SK-N-SH treated with all-trans-retinoic acid at 6 μM for 48 hours (cell line): ENCODE measurements at regions not wholly inside any gene's neighbourhood (a gene's known extent, or its start where the extent isn't known, plus 50 kb on each side); places are given as distances from the start of the nearest gene placed in this dataset.

ENCODE experiments used
- ATAC-seq: fragments of 200-7000 bp; cut with Tn5 transposase; 3 replicates; pipeline ENCODE4 v1.9.1; 2020; ENCODE audit warnings: mild to moderate bottlenecking, moderate library complexity
- ARNTL ChIP-seq: fragments of 450-650 bp; formaldehyde crosslinking; IDR thresholded peaks from 2 replicates; pipeline ENCODE4 v1.5.0; 2020; ENCODE audit warnings: low read depth, mild to moderate bottlenecking, moderate library complexity, borderline replicate concordance
- BACH2 ChIP-seq: fragments of 250-450 bp; sonication (Bioruptor Pico); IDR thresholded peaks from 2 replicates; pipeline ENCODE4 v1.9.0; 2021; ENCODE audit warnings: mild to moderate bottlenecking, borderline replicate concordance
- CSDC2 ChIP-seq: fragments of 250-450 bp; sonication (Bioruptor Pico); IDR thresholded peaks from 2 replicates; pipeline ENCODE4 v1.5.0; 2020; ENCODE audit warnings: mild to moderate bottlenecking, moderate library complexity
- ESRRG ChIP-seq: fragments of 250-450 bp; sonication (Bioruptor Pico); IDR thresholded peaks from 2 replicates; pipeline ENCODE4 v1.6.1; 2021; ENCODE audit warnings: mild to moderate bottlenecking
- GLIS3 ChIP-seq: fragments of 250-450 bp; sonication (Bioruptor Pico); IDR thresholded peaks from 2 replicates; pipeline ENCODE4 v1.5.0; 2020; ENCODE audit warnings: mild to moderate bottlenecking, moderate library complexity
- ISL1 ChIP-seq: fragments of 250-450 bp; sonication (Bioruptor Pico); IDR thresholded peaks from 2 replicates; pipeline ENCODE4 v2.1.2; 2022; ENCODE audit warnings: mild to moderate bottlenecking, moderate library complexity
- OSR1 ChIP-seq: fragments of 250-450 bp; sonication (Bioruptor Pico); IDR thresholded peaks from 2 replicates; pipeline ENCODE4 v1.8.0; 2022; ENCODE audit warnings: moderate library complexity, mild to moderate bottlenecking, inconsistent platforms
- PPARA ChIP-seq: fragments of 250-450 bp; sonication (Bioruptor Pico); IDR thresholded peaks from 2 replicates; pipeline ENCODE4 v1.5.0; 2020; ENCODE audit warnings: mild to moderate bottlenecking, borderline replicate concordance
- RARB ChIP-seq: fragments of 250-450 bp; sonication (Bioruptor Pico); IDR thresholded peaks from 2 replicates; pipeline ENCODE4 v1.8.0; 2021; ENCODE audit warnings: mild to moderate bottlenecking, moderate library complexity
- SNAI2 ChIP-seq: fragments of 250-450 bp; sonication (Bioruptor Pico); IDR thresholded peaks from 2 replicates; pipeline ENCODE4 v1.5.0; 2020; ENCODE audit warnings: mild to moderate bottlenecking, moderate library complexity
- TCF4 ChIP-seq: fragments of 250-450 bp; sonication (Bioruptor Pico); IDR thresholded peaks from 2 replicates; pipeline ENCODE4 v1.8.0; 2021; ENCODE audit warnings: mild to moderate bottlenecking, moderate library complexity, borderline replicate concordance
- TOX ChIP-seq: fragments of 250-450 bp; sonication (Bioruptor Pico); IDR thresholded peaks from 2 replicates; pipeline ENCODE4 v1.8.0; 2021; ENCODE audit warnings: mild to moderate bottlenecking, moderate library complexity, borderline replicate concordance
- ZC3H10 ChIP-seq: fragments of 250-450 bp; sonication (Bioruptor Pico); IDR thresholded peaks from 2 replicates; pipeline ENCODE4 v1.5.1; 2021; ENCODE audit warnings: mild to moderate bottlenecking, moderate library complexity
- ZFP3 ChIP-seq: fragments of 250-450 bp; sonication (Bioruptor Pico); IDR thresholded peaks from 2 replicates; pipeline ENCODE4 v1.5.0; 2020; ENCODE audit warnings: mild to moderate bottlenecking, moderate library complexity
- ZFP30 ChIP-seq: fragments of 450-650 bp; formaldehyde crosslinking; IDR thresholded peaks from 2 replicates; pipeline ENCODE4 v1.5.0; 2022; ENCODE audit warnings: mild to moderate bottlenecking, moderate library complexity
- ZNF565 ChIP-seq: fragments of 450-650 bp; formaldehyde crosslinking; conservative IDR thresholded peaks from 2 replicates; pipeline ENCODE4 v1.5.0; 2020; ENCODE audit warnings: low read depth, mild to moderate bottlenecking, moderate library complexity
- ZNF70 ChIP-seq: fragments of 450-650 bp; formaldehyde crosslinking; IDR thresholded peaks from 2 replicates; pipeline ENCODE4 v1.5.0; 2020; ENCODE audit warnings: mild to moderate bottlenecking, moderate library complexity
- ZNF8 ChIP-seq: fragments of 450-650 bp; formaldehyde crosslinking; IDR thresholded peaks from 2 replicates; pipeline ENCODE4 v1.5.0; 2020; ENCODE audit warnings: mild to moderate bottlenecking, moderate library complexity
- TF ChIP-seq, protein P1 (sequence below): fragments of 250-450 bp; sonication (Bioruptor Pico); IDR thresholded peaks from 2 replicates; pipeline ENCODE4 v1.5.0; 2020; ENCODE audit warnings: mild to moderate bottlenecking, moderate library complexity
- TF ChIP-seq, protein P2 (sequence below): fragments of 250-450 bp; sonication (Bioruptor Pico); IDR thresholded peaks from 2 replicates; pipeline ENCODE4 v1.8.0; 2020; ENCODE audit warnings: mild to moderate bottlenecking, moderate library complexity, borderline replicate concordance
- TF ChIP-seq, protein P3 (sequence below): fragments of 250-450 bp; sonication (Bioruptor Pico); IDR thresholded peaks from 2 replicates; pipeline ENCODE4 v1.5.1; 2020; ENCODE audit warnings: low read depth, mild to moderate bottlenecking, moderate library complexity
- TF ChIP-seq, protein P4 (sequence below): fragments of 250-450 bp; sonication (Bioruptor Pico); IDR thresholded peaks from 2 replicates; pipeline ENCODE4 v1.5.1; 2021; ENCODE audit warnings: mild to moderate bottlenecking, moderate library complexity

DNA sequence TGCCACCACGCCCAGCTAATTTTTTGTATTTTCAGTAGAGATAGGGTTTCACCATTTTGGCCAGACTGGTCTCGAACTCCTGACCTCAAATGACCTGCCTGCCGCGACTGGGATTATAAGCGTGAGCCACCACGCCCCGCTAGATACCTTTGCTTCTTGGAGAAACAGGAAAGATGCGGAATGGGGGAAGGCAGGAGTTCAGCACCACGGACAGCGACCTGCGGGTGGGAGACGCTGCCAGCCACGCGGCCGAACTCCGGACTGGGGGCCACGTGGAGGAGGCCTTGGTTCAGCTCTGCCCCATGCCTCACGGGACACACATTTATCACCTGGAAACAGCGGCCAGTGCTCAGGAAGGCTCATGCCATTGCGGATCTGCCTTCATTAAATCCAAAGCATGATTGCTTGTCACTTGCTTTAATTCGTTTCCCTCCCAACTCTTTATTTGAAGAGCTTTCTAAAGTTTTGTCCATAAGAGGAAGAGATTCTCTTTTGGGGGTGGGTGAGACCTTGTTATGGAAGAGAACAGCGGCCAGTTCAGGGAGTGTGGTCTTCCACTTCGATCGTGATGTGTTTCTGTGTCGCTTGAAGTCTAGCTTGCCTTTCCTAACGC lies 219.9 kb downstream of the ENGASE start (continued):
- TF ChIP-seq, protein P1, sequence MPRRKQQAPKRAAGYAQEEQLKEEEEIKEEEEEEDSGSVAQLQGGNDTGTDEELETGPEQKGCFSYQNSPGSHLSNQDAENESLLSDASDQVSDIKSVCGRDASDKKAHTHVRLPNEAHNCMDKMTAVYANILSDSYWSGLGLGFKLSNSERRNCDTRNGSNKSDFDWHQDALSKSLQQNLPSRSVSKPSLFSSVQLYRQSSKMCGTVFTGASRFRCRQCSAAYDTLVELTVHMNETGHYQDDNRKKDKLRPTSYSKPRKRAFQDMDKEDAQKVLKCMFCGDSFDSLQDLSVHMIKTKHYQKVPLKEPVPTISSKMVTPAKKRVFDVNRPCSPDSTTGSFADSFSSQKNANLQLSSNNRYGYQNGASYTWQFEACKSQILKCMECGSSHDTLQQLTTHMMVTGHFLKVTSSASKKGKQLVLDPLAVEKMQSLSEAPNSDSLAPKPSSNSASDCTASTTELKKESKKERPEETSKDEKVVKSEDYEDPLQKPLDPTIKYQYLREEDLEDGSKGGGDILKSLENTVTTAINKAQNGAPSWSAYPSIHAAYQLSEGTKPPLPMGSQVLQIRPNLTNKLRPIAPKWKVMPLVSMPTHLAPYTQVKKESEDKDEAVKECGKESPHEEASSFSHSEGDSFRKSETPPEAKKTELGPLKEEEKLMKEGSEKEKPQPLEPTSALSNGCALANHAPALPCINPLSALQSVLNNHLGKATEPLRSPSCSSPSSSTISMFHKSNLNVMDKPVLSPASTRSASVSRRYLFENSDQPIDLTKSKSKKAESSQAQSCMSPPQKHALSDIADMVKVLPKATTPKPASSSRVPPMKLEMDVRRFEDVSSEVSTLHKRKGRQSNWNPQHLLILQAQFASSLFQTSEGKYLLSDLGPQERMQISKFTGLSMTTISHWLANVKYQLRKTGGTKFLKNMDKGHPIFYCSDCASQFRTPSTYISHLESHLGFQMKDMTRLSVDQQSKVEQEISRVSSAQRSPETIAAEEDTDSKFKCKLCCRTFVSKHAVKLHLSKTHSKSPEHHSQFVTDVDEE (CRISPR knock-in tag) = no peak
- no peak for TF ChIP-seq GLIS3 (CRISPR knock-in tag)
- TF ChIP-seq, all 23 proteins: peak for 0

DNA sequence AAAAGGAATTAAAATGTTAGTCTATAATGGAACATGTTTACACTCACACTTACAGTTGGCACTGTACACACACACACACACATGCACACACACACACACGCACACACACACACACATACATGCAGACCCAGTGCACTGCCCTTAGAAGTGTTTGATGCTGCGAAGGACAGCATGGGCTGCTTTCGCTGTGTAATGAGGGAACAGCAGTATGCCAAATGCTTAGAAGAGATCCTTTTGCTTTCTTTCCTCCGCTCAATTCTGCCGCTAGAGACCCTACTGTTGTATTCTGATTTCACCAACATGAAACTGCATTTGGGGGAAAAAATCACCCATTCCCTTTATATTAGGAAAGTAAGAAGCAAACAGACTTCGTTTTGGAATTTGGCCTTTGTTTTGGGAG lies 217.9 kb downstream of the ENGASE start:
- TF ChIP-seq CSDC2 (no peak), ZNF8 (CRISPR knock-in tag) (no peak)
- no peak for ATAC-seq

DNA sequence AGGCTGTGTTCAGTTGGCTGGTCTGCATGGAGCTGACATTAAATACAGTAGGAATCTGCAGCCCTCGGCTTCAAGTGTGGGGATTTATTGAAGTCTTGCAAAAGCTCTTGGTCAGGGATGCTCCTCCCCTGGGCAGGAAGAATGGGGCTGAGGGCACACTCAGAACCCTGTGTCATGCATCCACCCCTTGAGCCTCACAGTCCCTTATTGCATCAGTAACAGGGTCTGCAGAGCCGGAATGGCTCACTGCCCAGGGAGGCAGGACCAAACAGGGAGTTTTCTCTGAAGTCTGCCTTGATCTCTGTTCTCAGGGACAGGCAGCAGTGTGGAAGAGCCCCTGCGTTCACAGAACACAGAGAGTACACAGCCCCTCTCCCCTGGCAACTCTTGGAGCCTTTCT lies 216.8 kb downstream of the ENGASE start:
- no peak for ATAC-seq
- TF ChIP-seq ZNF70 = no peak

DNA sequence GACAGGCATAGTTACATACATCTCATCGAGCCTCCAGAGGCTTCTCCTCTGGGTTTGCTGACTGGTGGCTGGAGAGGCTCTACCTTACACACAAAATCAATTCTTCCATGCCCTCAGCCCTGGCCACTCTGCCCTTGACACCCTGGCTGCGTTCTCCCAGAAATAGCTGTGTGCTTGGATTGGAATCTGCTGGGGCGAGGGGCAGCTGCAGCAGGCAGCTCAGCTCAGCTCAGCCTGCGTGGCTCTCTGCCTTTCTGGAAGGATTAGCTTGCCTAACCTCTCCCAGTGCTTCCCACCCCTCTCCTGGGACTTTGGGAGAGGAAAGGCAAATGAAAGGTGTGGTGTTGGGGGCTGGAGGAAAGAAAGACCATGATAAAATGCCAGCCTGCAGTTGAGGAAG lies 216.1 kb downstream of the ENGASE start:
- no peak for TF ChIP-seq ZNF70
- no peak for TF ChIP-seq OSR1 (CRISPR knock-in tag)
- TF ChIP-seq ISL1 (CRISPR knock-in tag) = no peak
- no peak for TF ChIP-seq TCF4
- no peak for TF ChIP-seq ARNTL
- TF ChIP-seq, all 23 proteins: peak for 0
- ATAC-seq = no peak

DNA sequence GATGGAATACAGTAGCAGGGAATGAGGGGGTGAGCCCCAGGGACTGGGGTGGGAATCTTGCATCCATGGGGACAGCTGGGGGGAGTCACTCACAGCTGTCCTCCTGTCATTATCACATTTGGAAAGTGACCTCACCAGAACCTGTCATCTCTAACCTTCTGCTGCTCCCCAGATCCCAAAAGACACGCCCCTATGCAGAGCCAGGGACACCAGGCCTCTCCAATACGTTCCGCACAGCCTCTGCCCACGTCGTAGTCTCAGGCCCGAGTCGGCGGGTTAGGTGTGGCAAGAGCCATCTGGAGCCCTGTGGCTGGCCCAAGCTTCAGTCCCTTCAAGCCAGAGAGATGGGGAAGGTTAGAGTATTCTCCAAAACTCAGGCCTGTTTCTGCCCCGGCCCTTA lies 214.3 kb downstream of the ENGASE start:
- TF ChIP-seq ZFP30 (CRISPR knock-in tag) = no peak
- TF ChIP-seq CSDC2 = no peak
- no peak for TF ChIP-seq ZFP3 (CRISPR knock-in tag)
- no peak for TF ChIP-seq ESRRG (CRISPR knock-in tag)
- TF ChIP-seq BACH2 (CRISPR knock-in tag) = no peak
- TF ChIP-seq, protein P1 (CRISPR knock-in tag) = no peak
- no peak for TF ChIP-seq ISL1 (CRISPR knock-in tag)
- no peak for TF ChIP-seq ZC3H10 (CRISPR knock-in tag)
- TF ChIP-seq, protein P2, sequence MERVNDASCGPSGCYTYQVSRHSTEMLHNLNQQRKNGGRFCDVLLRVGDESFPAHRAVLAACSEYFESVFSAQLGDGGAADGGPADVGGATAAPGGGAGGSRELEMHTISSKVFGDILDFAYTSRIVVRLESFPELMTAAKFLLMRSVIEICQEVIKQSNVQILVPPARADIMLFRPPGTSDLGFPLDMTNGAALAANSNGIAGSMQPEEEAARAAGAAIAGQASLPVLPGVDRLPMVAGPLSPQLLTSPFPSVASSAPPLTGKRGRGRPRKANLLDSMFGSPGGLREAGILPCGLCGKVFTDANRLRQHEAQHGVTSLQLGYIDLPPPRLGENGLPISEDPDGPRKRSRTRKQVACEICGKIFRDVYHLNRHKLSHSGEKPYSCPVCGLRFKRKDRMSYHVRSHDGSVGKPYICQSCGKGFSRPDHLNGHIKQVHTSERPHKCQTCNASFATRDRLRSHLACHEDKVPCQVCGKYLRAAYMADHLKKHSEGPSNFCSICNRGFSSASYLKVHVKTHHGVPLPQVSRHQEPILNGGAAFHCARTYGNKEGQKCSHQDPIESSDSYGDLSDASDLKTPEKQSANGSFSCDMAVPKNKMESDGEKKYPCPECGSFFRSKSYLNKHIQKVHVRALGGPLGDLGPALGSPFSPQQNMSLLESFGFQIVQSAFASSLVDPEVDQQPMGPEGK (CRISPR knock-in tag) = no peak
- no peak for TF ChIP-seq ARNTL
- TF ChIP-seq SNAI2 (CRISPR knock-in tag) = no peak
- TF ChIP-seq ZNF565 = no peak
- no peak for TF ChIP-seq TOX (CRISPR knock-in tag)
- TF ChIP-seq PPARA (CRISPR knock-in tag) = no peak
- TF ChIP-seq TCF4 = no peak
- TF ChIP-seq, protein P3, sequence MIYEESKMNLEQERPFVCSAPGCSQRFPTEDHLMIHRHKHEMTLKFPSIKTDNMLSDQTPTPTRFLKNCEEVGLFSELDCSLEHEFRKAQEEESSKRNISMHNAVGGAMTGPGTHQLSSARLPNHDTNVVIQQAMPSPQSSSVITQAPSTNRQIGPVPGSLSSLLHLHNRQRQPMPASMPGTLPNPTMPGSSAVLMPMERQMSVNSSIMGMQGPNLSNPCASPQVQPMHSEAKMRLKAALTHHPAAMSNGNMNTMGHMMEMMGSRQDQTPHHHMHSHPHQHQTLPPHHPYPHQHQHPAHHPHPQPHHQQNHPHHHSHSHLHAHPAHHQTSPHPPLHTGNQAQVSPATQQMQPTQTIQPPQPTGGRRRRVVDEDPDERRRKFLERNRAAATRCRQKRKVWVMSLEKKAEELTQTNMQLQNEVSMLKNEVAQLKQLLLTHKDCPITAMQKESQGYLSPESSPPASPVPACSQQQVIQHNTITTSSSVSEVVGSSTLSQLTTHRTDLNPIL (CRISPR knock-in tag) = no peak
- TF ChIP-seq ZNF8 (CRISPR knock-in tag) = no peak
- no peak for TF ChIP-seq RARB
- no peak for TF ChIP-seq OSR1 (CRISPR knock-in tag)
- TF ChIP-seq, protein P4, sequence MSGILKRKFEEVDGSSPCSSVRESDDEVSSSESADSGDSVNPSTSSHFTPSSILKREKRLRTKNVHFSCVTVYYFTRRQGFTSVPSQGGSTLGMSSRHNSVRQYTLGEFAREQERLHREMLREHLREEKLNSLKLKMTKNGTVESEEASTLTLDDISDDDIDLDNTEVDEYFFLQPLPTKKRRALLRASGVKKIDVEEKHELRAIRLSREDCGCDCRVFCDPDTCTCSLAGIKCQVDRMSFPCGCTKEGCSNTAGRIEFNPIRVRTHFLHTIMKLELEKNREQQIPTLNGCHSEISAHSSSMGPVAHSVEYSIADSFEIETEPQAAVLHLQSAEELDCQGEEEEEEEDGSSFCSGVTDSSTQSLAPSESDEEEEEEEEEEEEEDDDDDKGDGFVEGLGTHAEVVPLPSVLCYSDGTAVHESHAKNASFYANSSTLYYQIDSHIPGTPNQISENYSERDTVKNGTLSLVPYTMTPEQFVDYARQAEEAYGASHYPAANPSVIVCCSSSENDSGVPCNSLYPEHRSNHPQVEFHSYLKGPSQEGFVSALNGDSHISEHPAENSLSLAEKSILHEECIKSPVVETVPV (CRISPR knock-in tag) = no peak
- no peak for ATAC-seq
